ENCODE measurements at regions not wholly inside any gene's neighbourhood (a gene's known extent, or its start where the extent isn't known, plus 50 kb on each side); places are given as distances from the start of the nearest gene placed in this dataset.

GRCh38 chr10:31120961-31121685 is 89.5 kb upstream of the ZNF438 start:
- TF ChIP-seq, protein P1, sequence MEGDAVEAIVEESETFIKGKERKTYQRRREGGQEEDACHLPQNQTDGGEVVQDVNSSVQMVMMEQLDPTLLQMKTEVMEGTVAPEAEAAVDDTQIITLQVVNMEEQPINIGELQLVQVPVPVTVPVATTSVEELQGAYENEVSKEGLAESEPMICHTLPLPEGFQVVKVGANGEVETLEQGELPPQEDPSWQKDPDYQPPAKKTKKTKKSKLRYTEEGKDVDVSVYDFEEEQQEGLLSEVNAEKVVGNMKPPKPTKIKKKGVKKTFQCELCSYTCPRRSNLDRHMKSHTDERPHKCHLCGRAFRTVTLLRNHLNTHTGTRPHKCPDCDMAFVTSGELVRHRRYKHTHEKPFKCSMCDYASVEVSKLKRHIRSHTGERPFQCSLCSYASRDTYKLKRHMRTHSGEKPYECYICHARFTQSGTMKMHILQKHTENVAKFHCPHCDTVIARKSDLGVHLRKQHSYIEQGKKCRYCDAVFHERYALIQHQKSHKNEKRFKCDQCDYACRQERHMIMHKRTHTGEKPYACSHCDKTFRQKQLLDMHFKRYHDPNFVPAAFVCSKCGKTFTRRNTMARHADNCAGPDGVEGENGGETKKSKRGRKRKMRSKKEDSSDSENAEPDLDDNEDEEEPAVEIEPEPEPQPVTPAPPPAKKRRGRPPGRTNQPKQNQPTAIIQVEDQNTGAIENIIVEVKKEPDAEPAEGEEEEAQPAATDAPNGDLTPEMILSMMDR (IDR thresholded peaks at IDR 0.05 in 2 of 3, conservative IDR thresholded peaks at IDR 0.05 in 1 of 3; ENCODE audit: borderline replicate concordance in 1 of 3, insufficient read depth in 1 of 3, low read depth in 2 of 3, low read length in 2 of 3): no peak
- TF ChIP-seq POLR2A (IDR thresholded peaks at IDR 0.05; ENCODE audit: borderline replicate concordance, extremely low read depth, insufficient read depth, insufficient read length) (no peak), YY1 (IDR thresholded peaks at IDR 0.05; ENCODE audit: extremely low read depth, insufficient replicate concordance, low read depth, low read length) (no peak), EZH2phosphoT487 (IDR thresholded peaks at IDR 0.05; ENCODE audit: borderline replicate concordance) (no peak), ATF3 (IDR thresholded peaks at IDR 0.05) (no peak), EZH2 (IDR thresholded peaks at IDR 0.05) (no peak), ZBTB33 (IDR thresholded peaks at IDR 0.05; ENCODE audit: extremely low read depth, insufficient replicate concordance, low read length) (no peak), RAD21 (IDR thresholded peaks at IDR 0.05; ENCODE audit: low read depth) (no peak), JUND (IDR thresholded peaks at IDR 0.05) (no peak), TCF7L2 (IDR thresholded peaks at IDR 0.05; ENCODE audit: borderline replicate concordance, extremely low read depth, insufficient read depth, insufficient read length) (no peak)
- TF ChIP-seq, protein P2, sequence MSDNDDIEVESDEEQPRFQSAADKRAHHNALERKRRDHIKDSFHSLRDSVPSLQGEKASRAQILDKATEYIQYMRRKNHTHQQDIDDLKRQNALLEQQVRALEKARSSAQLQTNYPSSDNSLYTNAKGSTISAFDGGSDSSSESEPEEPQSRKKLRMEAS (IDR thresholded peaks at IDR 0.05): no peak
- TF ChIP-seq, protein P3, sequence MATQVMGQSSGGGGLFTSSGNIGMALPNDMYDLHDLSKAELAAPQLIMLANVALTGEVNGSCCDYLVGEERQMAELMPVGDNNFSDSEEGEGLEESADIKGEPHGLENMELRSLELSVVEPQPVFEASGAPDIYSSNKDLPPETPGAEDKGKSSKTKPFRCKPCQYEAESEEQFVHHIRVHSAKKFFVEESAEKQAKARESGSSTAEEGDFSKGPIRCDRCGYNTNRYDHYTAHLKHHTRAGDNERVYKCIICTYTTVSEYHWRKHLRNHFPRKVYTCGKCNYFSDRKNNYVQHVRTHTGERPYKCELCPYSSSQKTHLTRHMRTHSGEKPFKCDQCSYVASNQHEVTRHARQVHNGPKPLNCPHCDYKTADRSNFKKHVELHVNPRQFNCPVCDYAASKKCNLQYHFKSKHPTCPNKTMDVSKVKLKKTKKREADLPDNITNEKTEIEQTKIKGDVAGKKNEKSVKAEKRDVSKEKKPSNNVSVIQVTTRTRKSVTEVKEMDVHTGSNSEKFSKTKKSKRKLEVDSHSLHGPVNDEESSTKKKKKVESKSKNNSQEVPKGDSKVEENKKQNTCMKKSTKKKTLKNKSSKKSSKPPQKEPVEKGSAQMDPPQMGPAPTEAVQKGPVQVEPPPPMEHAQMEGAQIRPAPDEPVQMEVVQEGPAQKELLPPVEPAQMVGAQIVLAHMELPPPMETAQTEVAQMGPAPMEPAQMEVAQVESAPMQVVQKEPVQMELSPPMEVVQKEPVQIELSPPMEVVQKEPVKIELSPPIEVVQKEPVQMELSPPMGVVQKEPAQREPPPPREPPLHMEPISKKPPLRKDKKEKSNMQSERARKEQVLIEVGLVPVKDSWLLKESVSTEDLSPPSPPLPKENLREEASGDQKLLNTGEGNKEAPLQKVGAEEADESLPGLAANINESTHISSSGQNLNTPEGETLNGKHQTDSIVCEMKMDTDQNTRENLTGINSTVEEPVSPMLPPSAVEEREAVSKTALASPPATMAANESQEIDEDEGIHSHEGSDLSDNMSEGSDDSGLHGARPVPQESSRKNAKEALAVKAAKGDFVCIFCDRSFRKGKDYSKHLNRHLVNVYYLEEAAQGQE (IDR thresholded peaks at IDR 0.05; ENCODE audit: low read depth): no peak
